DMS 273 (cell line): ENCODE measurements at regions not wholly inside any gene's neighbourhood (a gene's known extent, or its start where the extent isn't known, plus 50 kb on each side); places are given as distances from the start of the nearest gene placed in this dataset.
A peak's percentile ranks its signal among the peaks of the same experiment; 100 is the strongest.

Source experiments
- DNase-seq: peaks from one replicate; lab custom pipeline; 2025; ENCODE audit not compliant: unreplicated experiment; lab: John Stamatoyannopoulos, UW

DNA sequence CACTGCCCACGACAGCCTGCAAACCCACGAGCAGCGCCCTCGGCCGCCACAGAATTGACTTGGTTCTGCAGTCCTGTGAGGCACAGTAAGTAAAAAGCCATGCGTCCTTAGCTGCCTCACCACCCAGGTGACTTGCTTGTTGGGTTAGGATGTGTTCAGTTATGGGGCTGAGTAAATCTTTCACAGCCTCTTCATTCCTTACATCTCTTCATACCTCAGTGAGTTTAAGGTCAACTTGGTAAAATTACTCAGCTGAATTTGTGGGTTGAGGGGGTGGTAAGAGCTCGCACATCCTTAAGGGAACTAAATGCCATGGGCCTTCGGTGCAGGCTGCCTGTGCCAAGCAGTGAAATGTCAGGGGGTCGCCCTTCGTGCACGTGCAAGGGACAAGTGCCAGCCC, 165.2 kb upstream of the ALKAL2 start:
- no peak for DNase-seq

- no peak for DNase-seq
Observed at GRCh38 chr2:451495-451894, 163.6 kb upstream of the ALKAL2 start.

DNA sequence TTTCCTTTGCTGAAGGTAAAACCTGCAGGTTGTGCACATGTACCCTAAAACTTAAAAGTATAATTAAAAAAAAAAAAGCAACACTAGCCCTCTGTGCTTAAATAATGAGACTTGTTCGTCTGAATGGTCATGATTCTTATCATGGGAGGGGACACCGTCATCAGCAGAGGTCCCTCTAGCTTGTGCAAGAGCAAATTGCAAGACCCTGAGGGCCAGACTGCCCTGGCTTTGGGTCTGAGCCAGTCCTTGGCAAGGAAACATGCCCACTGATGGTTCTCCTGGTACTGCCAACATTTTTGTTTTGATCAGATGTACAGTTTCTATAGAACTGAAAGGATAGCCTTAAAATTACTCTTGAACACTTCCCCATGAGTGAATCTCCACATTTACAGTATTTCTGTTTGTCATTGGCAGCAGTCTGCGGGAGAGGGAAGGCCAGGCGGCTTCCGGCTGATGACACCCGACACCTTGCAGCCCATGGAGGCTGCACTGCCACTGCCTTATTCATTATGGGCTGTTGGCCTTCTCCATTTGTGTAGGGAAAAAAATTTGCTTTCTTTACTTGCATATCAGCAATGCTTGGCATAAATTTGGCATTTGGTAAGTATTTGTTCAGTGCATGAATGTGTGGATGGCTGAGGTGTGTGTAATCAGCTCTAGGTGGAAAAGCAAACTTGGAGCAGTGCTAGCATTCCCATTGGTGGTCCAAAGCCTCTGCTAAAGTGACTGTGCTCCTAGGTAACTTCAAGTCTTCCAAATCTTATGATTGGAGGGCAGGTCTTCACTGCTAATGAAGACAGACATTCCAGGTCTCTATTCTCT, 161.6 kb upstream of the ALKAL2 start:
- DNase-seq, result peak; percentile 14

DNA sequence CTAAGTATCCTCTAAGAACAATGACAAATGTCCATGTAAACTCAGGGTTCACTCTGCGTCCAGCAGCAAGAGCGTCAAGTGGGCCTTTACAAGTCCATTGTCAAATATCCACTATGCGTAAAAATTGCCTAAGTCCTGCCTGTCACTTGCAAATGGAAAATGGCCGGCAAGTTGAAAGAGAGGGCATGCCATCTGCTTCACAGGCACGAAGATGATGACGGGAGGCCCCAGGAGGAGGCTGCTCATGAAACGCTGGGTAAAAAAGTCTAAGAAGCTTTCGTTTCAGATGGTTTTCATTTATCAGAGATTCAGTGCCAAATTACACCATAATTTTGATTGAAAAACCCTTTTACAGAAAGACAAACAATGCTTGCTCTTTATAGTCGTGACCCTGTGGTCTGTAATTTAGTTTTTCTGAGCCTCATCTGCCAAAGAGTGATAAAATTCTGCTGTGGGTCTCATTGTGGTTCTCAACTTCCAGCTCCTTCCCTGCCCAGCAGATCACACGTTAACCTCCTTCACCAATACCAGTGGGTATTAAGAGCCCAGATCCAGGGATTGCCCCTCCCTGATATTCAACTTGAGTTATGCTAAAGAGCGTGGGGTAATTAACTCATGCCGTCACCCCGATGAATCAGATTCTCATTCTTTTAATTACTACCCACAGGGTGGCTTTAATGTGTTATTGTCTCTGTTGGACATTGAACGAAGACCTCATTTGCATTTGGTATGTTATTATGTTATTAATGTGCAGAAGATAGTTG, 160.2 kb upstream of the ALKAL2 start:
- DNase-seq, result no peak

- no peak for DNase-seq
Observed at GRCh38 chr2:446963-447530, 159.2 kb upstream of the ALKAL2 start.

DNA sequence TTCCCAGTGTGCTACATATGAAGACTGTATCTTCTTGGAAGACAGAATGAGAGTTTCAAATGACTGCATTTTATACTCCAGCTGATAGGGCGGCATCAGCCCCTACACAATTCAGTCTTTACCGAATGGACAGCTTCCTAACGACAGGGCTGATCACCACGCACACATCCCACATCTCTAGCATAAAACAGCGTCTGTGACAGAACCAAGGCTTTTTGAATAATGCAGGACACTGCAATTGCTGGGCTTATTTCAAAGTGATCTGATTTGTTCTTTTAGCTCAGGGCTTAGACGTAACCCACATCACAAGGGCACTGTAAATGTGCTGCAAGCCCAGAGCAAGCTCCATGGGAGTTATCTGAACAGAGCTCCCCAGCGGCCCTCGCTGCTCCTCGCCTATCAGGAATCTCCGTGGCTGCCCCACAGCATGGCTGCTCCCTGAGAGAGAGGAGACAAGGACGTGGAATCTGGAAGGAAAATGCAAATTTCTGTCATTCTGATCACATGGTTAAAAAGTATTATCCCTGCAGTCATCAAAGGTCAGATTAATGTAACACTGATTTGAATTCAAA, 158.5 kb upstream of the ALKAL2 start:
- DNase-seq, result no peak

- DNase-seq, result no peak
Observed at GRCh38 chr2:445896-446295, 158.0 kb upstream of the ALKAL2 start.

GRCh38 chr2:444937-445884, 157.3 kb upstream of the ALKAL2 start:
- DNase-seq, result no peak

DNA sequence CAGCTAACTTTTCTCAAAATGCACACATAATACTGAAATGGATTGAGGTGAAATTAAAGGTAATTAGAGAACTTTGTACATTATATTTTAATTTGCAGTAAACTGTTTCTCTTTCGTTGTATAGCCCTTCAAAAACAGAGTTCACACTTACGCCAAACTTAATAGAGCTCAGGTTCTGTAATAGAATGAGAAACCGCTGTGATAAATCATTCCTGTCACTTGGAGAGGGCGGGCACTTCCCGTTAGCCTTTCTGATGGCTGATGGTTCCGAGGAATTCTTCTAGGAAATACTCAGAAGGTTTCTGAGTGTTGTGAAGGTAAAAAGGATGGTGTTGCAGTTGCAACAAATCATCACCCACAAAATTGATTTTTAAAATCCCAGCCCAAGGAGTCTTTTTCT, 155.8 kb upstream of the ALKAL2 start:
- DNase-seq, result peak; percentile 18

DNA sequence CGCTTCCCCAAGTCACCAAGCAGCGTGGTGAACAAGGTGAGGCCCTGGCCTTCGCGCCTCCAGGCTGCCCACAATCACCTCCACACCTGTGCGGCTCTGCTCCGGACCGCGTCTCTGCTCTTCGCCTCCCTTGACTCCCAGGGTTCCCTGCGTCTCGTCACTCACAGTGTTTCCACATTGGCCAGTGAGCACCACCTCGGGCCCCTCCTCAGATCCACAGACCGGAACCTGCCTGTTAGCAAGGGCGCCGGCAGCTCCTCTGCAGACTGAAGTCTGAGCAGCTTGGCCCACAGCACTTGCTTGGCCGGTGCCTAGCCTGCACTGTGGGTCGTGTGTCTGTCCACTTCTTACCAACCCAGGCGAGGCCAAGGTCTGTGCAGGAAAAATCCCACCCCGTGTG, 155.3 kb upstream of the ALKAL2 start:
- DNase-seq, result no peak

- no peak for DNase-seq
Observed at GRCh38 chr2:441258-442022, 153.5 kb upstream of the ALKAL2 start.

DNA sequence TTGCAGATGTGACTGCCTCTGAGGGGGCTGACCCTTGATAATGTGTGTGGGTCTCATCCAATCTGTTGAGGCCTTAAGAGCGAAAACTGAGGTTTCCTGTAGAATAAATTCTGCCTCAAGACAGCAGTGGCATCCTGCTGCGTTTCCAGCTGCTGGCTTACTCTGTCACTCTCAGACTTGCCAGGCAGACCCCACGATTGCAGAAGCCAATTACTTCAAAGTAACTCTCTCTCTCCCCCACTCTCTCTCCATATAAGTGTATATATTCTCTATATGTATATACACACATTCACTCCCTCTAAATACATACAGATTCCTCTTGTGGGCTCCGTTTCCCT, 152.5 kb upstream of the ALKAL2 start:
- DNase-seq, result no peak

- DNase-seq, result no peak
Observed at GRCh38 chr2:439556-440402, 151.9 kb upstream of the ALKAL2 start.

GRCh38 chr2:439077-439476, 151.2 kb upstream of the ALKAL2 start:
- peak; percentile 30 for DNase-seq

DNA sequence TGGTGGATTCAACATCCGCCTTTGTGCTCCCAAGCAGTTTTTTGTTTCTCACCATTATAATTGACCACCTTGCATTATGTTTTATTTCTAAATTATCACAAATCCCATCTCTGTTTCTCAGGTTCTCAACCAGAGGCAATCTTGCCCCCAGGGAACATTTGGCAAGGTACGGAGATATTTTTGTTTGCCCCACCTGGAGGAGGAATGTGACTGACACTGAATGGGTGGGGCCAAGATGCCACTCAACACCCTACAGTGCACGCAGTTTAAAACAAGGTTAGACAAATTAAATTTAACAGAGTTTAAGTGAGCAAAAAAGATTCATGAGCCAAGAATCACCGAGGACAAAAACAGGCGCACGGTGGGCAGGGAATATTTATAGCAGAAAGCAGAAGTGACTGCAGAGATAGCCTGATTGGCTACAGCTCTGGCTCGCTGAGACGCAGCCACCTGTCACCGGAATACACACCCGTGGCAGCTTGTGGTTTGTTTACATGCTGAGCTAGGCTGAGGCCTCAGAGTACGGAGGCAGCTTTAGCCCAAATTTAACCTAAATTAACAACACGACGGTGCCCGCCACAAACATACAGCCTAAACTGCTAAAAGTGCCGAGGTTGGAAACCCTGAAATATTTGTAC, 150.0 kb upstream of the ALKAL2 start:
- peak; percentile 73 for DNase-seq

- no peak for DNase-seq
Observed at GRCh38 chr2:437180-437579, 149.3 kb upstream of the ALKAL2 start.

DNA sequence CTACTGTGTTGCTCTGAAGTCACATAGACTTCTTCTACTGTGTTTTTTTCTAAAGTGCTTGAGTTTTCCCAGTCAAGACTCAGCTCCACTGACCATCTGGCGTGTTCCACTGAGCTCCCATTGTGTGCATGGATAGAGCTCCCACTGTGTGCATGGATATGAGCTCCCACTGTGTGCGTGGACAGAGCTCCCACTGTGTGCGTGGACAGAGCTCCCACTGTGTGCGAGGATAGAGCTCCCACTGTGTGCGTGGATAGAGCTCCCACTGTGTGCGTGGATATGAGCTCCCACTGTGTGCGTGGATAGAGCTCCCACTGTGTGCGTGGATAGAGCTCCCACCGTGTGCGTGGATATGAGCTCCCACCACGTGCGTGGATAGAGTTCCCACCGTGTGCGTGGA, 148.3 kb upstream of the ALKAL2 start:
- DNase-seq, result no peak

- DNase-seq, result no peak
Observed at GRCh38 chr2:434625-435024, 146.7 kb upstream of the ALKAL2 start.

DNA sequence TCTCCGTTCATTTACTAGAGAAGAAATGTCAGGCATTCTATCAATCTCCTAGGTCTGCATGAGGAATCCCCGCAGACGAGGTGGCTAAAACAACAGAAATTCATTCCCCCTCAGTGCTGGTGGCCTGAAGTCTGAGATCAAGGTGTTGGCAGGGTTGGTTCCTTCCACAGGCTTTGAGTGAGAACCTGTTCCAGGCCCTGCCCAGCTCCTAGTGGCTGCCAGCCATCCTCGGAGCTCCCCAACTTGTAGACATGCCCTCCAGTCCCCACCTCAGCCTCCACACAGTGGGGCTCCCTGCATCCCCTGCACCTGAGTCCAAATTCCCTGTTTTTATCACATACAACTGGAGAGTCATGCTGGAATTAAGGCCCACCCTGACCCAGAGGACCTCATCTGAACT, 145.3 kb upstream of the ALKAL2 start:
- no peak for DNase-seq
